Neuronal stem cell (in vitro differentiated cells): ENCODE measurements at regions not wholly inside any gene's neighbourhood (a gene's known extent, or its start where the extent isn't known, plus 50 kb on each side); places are given as distances from the start of the nearest gene placed in this dataset.

Experiments
- DNase-seq: peaks from one replicate; pipeline ENCODE4 v3.0.0-alpha.2; 2013; ENCODE audit warnings: low spot score
- H2AFZ ChIP-seq: one replicate; pipeline ENCODE4 v1.6.1; 2013; ENCODE audit warnings: mild to moderate bottlenecking, low read length, inconsistent platforms
- H2AK5ac ChIP-seq: 2 replicates; pipeline ENCODE4 v1.6.1; 2013; ENCODE audit warnings: low read depth, mild to moderate bottlenecking, inconsistent platforms, low read length, moderate library complexity, mixed read lengths
- H2BK120ac ChIP-seq: 2 replicates; pipeline ENCODE4 v1.6.1; 2013; ENCODE audit warnings: low read depth, mild to moderate bottlenecking, inconsistent platforms, low read length, moderate library complexity, mixed read lengths
- H2BK12ac ChIP-seq: one replicate; pipeline ENCODE4 v1.6.1; 2013; ENCODE audit warnings: low read length, inconsistent platforms
- H2BK15ac ChIP-seq: 2 replicates; pipeline ENCODE4 v1.6.1; 2013; ENCODE audit warnings: mild to moderate bottlenecking, low read length, inconsistent platforms, mixed read lengths
- H2BK5ac ChIP-seq: one replicate; pipeline ENCODE4 v1.6.1; 2013; ENCODE audit warnings: inconsistent platforms, mild to moderate bottlenecking, low read length, moderate library complexity
- H3K14ac ChIP-seq: one replicate; pipeline ENCODE4 v1.6.1; 2013; ENCODE audit warnings: low read length, inconsistent platforms
- H3K18ac ChIP-seq: 2 replicates; pipeline ENCODE4 v1.6.1; 2013; ENCODE audit warnings: low read length, inconsistent platforms
- H3K23ac ChIP-seq: 2 replicates; pipeline ENCODE4 v1.6.1; 2013; ENCODE audit warnings: low read depth, mild to moderate bottlenecking, mixed read lengths, low read length, inconsistent platforms; ENCODE audit not compliant: poor library complexity
- H3K27ac ChIP-seq: replicated peaks from 3 replicates; pipeline ENCODE4 v1.5.1; 2013; ENCODE audit warnings: low read length, inconsistent platforms
- H3K27me3 ChIP-seq, 3 experiments: 2 replicates each; pipeline ENCODE4 v1.6.1; 2013; ENCODE audit warnings: low read length in 3 of 3, mild to moderate bottlenecking in 2 of 3, inconsistent platforms in 1 of 3, low read depth in 1 of 3, mixed read lengths in 1 of 3, moderate library complexity in 1 of 3; ENCODE audit not compliant: control insufficient read depth in 3 of 3, insufficient read depth in 3 of 3
- H3K36me3 ChIP-seq, 2 donors: replicated peaks in 1 of 2; 2 replicates each; pipeline ENCODE4 v1.6.1; 2013; ENCODE audit warnings: low read length in 2 of 2; ENCODE audit not compliant: control insufficient read depth in 2 of 2, insufficient read depth in 2 of 2
- H3K4ac ChIP-seq: 2 replicates; pipeline ENCODE4 v1.6.1; 2013; ENCODE audit warnings: inconsistent platforms, mild to moderate bottlenecking, low read length, moderate library complexity
- H3K4me1 ChIP-seq, 2 donors: 1 replicate in 1 of 2; 2 replicates in 1 of 2; pipeline ENCODE4 v1.6.1; 2013; ENCODE audit warnings: low read length in 2 of 2, low read depth in 1 of 2; ENCODE audit not compliant: control insufficient read depth in 2 of 2, insufficient read depth in 1 of 2
- H3K4me2 ChIP-seq: one replicate; pipeline ENCODE4 v1.6.1; 2013; ENCODE audit warnings: mild to moderate bottlenecking, low read length, inconsistent platforms; ENCODE audit not compliant: insufficient read depth, poor library complexity, severe bottlenecking
- H3K4me3 ChIP-seq, 2 donors: 2 replicates each; pipeline ENCODE4 v1.5.1; 2013; ENCODE audit warnings: low read length in 2 of 2, mild to moderate bottlenecking in 2 of 2, inconsistent platforms in 1 of 2, moderate library complexity in 1 of 2
- H3K79me1 ChIP-seq: one replicate; pipeline ENCODE4 v1.6.1; 2013; ENCODE audit warnings: low read depth, mild to moderate bottlenecking, inconsistent platforms, low read length, moderate library complexity
- H3K9ac ChIP-seq: one replicate; pipeline ENCODE4 v1.6.1; 2013; ENCODE audit warnings: mild to moderate bottlenecking, low read depth, low read length, inconsistent platforms; ENCODE audit not compliant: poor library complexity
- H3K9me3 ChIP-seq, 2 donors: replicated peaks in 1 of 2; 2 replicates each; pipeline versions ENCODE3 to v1.6.1; 2013; ENCODE audit warnings: low read length in 2 of 2, mild to moderate bottlenecking in 2 of 2, inconsistent platforms in 1 of 2, low read depth in 1 of 2, mixed read lengths in 1 of 2, moderate library complexity in 1 of 2; ENCODE audit not compliant: control insufficient read depth in 2 of 2, insufficient read depth in 1 of 2
- H4K8ac ChIP-seq: one replicate; pipeline ENCODE4 v1.6.1; 2013; ENCODE audit warnings: low read depth, mild to moderate bottlenecking, inconsistent platforms, low read length, moderate library complexity
- H4K91ac ChIP-seq: one replicate; pipeline ENCODE4 v1.6.1; 2013; ENCODE audit warnings: low read length, low read depth, mild to moderate bottlenecking, inconsistent platforms; ENCODE audit not compliant: poor library complexity
- WGBS, 2 donors: extraction: QIAGEN DNeasy Blood & Tissue Kit; methylation state at CpG; one replicate each; pipeline ENCODE4 v1.1.7; 2013; ENCODE audit warnings: missing lambda C conversion rate in 2 of 2, mixed read lengths in 1 of 2; ENCODE audit not compliant: insufficient read length in 2 of 2, insufficient replicate concordance in 1 of 2; ENCODE audit errors: extremely low coverage in 2 of 2; 5-methylcytosine and 5-hydroxymethylcytosine counted together

DNA sequence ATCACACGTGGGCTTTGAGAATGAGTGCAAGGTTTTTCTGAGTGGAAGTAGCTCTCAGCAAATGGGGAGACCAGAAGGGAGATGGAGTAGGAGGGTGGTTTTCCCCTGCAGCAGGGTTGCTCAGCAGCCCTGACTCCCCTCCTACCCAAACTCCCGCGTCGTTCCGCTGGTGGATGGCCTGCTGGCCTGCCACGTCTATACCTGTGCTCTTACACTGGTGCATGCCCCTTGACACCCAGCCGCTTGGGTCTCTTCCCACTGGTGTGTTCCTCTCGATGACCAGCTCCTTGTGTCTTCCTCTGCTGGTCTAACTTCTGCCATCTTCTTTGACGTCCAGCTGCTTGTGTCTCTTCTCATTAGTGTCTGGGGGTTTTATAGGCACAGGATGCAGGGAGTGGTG is 1797.9 kb downstream of the NCAM2 start:
- no peak for DNase-seq
- H3K27ac ChIP-seq: no peak overlapping the region
- H3K14ac ChIP-seq: no peak overlapping the region
- no peak overlapping the region for H3K23ac ChIP-seq
- H3K18ac ChIP-seq: no peak overlapping the region
- H3K36me3 ChIP-seq: no peaks in the 10 kb centered on the region
- H4K8ac ChIP-seq: no peak overlapping the region
- H4K91ac ChIP-seq: no peak overlapping the region
- H3K9me3 ChIP-seq: no peaks in the 10 kb centered on the region
- no peaks in the 10 kb centered on the region for H3K4me1 ChIP-seq
- no peak overlapping the region for H2BK12ac ChIP-seq
- no peaks in the 10 kb centered on the region for H3K27me3 ChIP-seq
- H3K9ac ChIP-seq: no peak overlapping the region
- H3K4ac ChIP-seq: no peak overlapping the region
- H2AK5ac ChIP-seq: no peak overlapping the region
- H2BK120ac ChIP-seq: no peak overlapping the region
- H3K4me2 ChIP-seq: no peak overlapping the region
- no peak overlapping the region for H3K4me3 ChIP-seq
- WGBS, 2 donors: no CpG with 5 or more reads among the region's 9 CpGs
- no peak overlapping the region for H2BK15ac ChIP-seq
- H2AFZ ChIP-seq: peak overlapping the region; percentile 56
- H3K79me1 ChIP-seq: no peaks in the 10 kb centered on the region
- H2BK5ac ChIP-seq: no peak overlapping the region

DNA sequence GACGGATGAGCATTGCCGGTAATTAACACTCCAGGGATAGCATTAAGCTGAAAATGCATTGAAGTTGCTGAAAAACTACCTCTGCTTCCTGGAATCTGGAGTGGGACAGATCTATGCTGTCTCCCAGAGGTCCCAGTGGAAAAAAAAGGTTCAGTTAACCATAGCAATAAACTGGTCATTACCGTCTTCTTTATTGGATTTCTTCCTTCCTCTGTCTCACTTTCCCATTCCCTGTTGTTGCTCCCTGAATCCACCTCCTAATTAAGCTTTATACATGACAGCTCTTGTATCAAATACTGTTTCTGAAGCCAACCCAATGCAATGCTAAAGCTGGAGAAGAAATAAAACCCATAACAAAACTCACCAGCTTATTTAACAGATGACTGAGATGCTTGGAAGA is 1805.9 kb downstream of the NCAM2 start:
- Histone ChIP-seq H3K4me1 (no peaks in the 10 kb centered on the region), H3K79me1 (no peaks in the 10 kb centered on the region), H3K9ac (no peak overlapping the region), H2BK15ac (no peak overlapping the region), H3K18ac (no peak overlapping the region), H3K23ac (no peak overlapping the region), H2AK5ac (no peak overlapping the region), H4K8ac (no peak overlapping the region), H3K36me3 (no peaks in the 10 kb centered on the region), H4K91ac (no peak overlapping the region), H3K4me3 (no peak overlapping the region), H2AFZ (no peak overlapping the region), H3K14ac (no peak overlapping the region), H2BK120ac (no peak overlapping the region), H3K27me3 (no peaks in the 10 kb centered on the region), H2BK12ac (no peak overlapping the region), H2BK5ac (no peak overlapping the region), H3K27ac (no peak overlapping the region), H3K4ac (no peak overlapping the region), H3K4me2 (no peak overlapping the region), H3K9me3 (no peaks in the 10 kb centered on the region)
- WGBS, 2 donors: no CpG with 5 or more reads among the region's 3 CpGs
- no peak for DNase-seq

DNA sequence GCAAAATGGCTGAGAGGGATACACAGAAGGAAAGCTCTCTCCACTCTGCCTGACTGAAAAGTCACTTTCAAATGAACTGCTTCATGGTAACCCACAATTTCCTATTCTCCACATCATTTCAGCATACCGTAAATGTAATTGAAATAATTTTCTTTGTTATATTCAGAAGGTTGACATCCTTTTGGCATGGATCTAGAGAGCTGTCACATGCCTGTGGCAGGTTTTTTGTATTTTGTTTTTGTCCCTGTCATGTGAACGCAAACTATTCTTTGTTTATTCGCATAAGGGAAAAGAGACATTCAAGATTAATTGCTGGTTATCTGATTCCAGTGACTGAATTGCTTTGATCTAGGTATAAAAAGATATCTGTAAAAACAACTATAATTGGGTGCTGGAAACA is 1808.1 kb downstream of the NCAM2 start:
- H4K91ac ChIP-seq: no peak overlapping the region
- no peaks in the 10 kb centered on the region for H3K4me1 ChIP-seq
- no peak for DNase-seq

DNA sequence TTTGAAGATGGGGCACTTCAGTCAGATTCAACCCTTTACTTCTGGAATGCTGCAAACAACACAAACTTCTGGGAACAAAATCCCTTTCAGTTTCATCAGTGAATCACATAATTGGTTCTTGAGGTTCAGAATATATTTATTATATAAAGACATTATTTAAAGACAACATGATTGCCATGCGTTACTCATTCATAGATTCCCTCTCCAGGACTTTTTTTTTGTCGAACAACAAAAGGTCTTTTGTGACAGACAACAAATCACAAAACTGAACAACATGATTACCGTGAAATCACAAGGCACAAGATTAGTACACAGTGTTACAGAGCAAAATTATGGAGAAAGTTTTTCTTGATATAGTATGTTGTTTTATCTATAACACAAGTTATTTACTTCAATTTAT is 1815.0 kb downstream of the NCAM2 start:
- Histone ChIP-seq H4K8ac (no peak overlapping the region), H4K91ac (no peak overlapping the region), H3K9ac (no peak overlapping the region), H3K4me3 (no peak overlapping the region), H3K23ac (no peak overlapping the region), H3K36me3 (no peaks in the 10 kb centered on the region), H2BK15ac (no peak overlapping the region), H3K14ac (no peak overlapping the region), H3K4ac (no peak overlapping the region), H3K4me2 (no peak overlapping the region), H2BK12ac (no peak overlapping the region), H3K9me3 (no peaks in the 10 kb centered on the region), H3K27me3 (no peaks in the 10 kb centered on the region), H2AFZ (no peak overlapping the region), H3K4me1 (no peaks in the 10 kb centered on the region), H2BK120ac (no peak overlapping the region), H3K18ac (no peak overlapping the region), H3K27ac (no peak overlapping the region), H2BK5ac (no peak overlapping the region), H3K79me1 (no peaks in the 10 kb centered on the region), H2AK5ac (no peak overlapping the region)
- no CpG with 5 or more reads among the region's 3 CpGs for WGBS, 2 donors
- no peak for DNase-seq

More for the DNA sequence above, 1808.1 kb downstream of the NCAM2 start:
- H3K79me1 ChIP-seq: no peaks in the 10 kb centered on the region
- H2BK5ac ChIP-seq: no peak overlapping the region
- H3K14ac ChIP-seq: no peak overlapping the region
- H3K36me3 ChIP-seq: no peaks in the 10 kb centered on the region
- H4K8ac ChIP-seq: no peak overlapping the region
- H2BK12ac ChIP-seq: no peak overlapping the region
- no peak overlapping the region for H2AK5ac ChIP-seq
- no peak overlapping the region for H3K4ac ChIP-seq
- no peak overlapping the region for H2AFZ ChIP-seq
- no peak overlapping the region for H3K4me3 ChIP-seq
- WGBS, 2 donors: no CpG with 5 or more reads among the region's 3 CpGs
- H3K18ac ChIP-seq: no peak overlapping the region
- no peak overlapping the region for H3K9ac ChIP-seq
- no peak overlapping the region for H3K27ac ChIP-seq
- H3K27me3 ChIP-seq: no peaks in the 10 kb centered on the region
- no peaks in the 10 kb centered on the region for H3K9me3 ChIP-seq
- no peak overlapping the region for H3K4me2 ChIP-seq
- H3K23ac ChIP-seq: no peak overlapping the region
- no peak overlapping the region for H2BK120ac ChIP-seq
- H2BK15ac ChIP-seq: no peak overlapping the region
